Esophagus muscularis mucosa (tissue), 4 donors: ENCODE measurements at regions not wholly inside any gene's neighbourhood (a gene's known extent, or its start where the extent isn't known, plus 50 kb on each side); places are given as distances from the start of the nearest gene placed in this dataset.

ENCODE experiments used
- CTCF ChIP-seq, 3 experiments: fragments of 200-600 bp in 2 of 3; fragments of 450-650 bp in 1 of 3; sonication (generic) in 2 of 3; IDR thresholded peaks; one replicate each; pipeline ENCODE4 v1.5.1; 2017 to 2019; ENCODE audit warnings: antibody characterized with exemption in 3 of 3, mild to moderate bottlenecking in 2 of 3, moderate library complexity in 1 of 3
- EP300 ChIP-seq: sonication (generic); formaldehyde crosslinking; IDR thresholded peaks from one replicate; pipeline ENCODE4 v1.6.1; 2017; ENCODE audit warnings: antibody characterized with exemption
- POLR2A ChIP-seq: fragments of 450-650 bp; IDR thresholded peaks from one replicate; pipeline ENCODE4 v1.6.1; 2017; ENCODE audit warnings: antibody characterized with exemption, moderate library complexity, mild to moderate bottlenecking, low read depth
- POLR2AphosphoS5 ChIP-seq, 2 donors: sonication (generic); formaldehyde crosslinking; IDR thresholded peaks; one replicate each; pipeline ENCODE4 v1.6.1; 2017; ENCODE audit warnings: antibody characterized with exemption in 2 of 2

- TF ChIP-seq POLR2A, result no peak
- TF ChIP-seq CTCF (IDR thresholded peaks at IDR 0.05), result no peak
- no peak for TF ChIP-seq EP300
- no peak for TF ChIP-seq POLR2AphosphoS5 (IDR thresholded peaks at IDR 0.05)
These were observed 126.9 kb downstream of the PALM2AKAP2 start for GRCh38 chr9:109906766-109907382.
